HG03520 (cell line): ENCODE measurements at regions not wholly inside any gene's neighbourhood (a gene's known extent, or its start where the extent isn't known, plus 50 kb on each side); places are given as distances from the start of the nearest gene placed in this dataset.
"Not testable (repeated sequence)": the region's sequence is repeated elsewhere in the genome, so short reads cannot be mapped to it uniquely, and the experiment has no call there.

Source experiments
- ATAC-seq: cut with Tn5 transposase; IDR thresholded peaks from one replicate; pipeline ENCODE4 v1.9.1; 2021; ENCODE audit warnings: mild to moderate bottlenecking, moderate library complexity; ENCODE audit not compliant: unreplicated experiment

DNA sequence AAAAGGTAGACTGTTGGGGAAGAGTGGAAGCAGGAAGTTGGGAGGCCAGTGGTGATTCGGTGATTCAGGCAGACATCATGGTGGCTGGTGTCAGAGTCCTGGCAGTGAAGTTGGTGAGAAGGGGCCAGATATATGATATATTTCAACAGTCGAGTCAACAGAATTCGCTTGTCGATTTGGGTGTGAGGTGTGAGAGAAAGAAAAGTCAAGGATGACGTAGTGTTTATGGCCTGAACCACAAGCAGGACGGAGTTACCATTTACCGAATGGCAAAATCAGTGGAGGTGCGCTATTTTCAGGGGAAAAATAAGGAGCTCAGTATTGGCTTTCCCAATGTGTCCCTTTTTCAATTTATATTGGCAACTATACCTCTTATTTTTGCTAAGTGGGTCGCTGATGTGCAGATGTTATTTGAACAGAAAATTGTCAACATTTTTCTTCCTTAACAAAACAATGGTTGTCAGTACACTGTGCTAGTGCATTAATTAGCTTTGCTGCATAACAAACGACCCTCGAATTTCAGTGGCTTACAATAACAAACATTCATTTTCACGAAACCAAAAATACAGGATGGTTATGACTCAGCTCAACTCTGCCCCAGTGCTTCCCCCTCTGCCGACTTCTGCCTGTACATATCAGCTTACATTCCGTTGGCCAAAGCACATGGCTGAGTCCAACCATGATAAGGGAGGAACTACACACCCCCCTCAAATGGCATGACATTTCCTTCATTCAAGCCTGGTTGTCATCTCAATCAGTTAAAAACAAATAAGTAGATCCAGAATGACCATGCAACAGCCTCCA is 255.0 kb upstream of the ZFP64 start:
- ATAC-seq: no peak

DNA sequence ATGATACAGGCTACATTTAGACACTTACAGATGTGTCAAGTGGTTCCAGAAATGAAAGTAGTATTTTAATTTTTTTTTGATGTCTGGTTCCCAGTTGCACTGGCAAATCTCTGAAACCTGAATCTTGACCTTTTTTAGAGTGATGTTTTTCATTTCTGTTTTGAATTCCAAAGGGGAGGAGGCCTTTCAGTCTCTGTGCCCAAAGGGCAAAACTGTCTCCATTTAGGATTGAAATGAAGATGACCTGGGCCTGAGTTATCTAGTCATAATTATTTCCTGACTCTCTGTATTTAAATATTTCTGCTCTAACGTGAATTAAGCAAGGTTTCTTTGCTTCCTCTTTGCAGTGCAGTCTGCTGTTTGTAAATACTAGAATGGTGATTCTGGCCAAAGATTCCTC is 252.9 kb upstream of the ZFP64 start:
- no peak for ATAC-seq

DNA sequence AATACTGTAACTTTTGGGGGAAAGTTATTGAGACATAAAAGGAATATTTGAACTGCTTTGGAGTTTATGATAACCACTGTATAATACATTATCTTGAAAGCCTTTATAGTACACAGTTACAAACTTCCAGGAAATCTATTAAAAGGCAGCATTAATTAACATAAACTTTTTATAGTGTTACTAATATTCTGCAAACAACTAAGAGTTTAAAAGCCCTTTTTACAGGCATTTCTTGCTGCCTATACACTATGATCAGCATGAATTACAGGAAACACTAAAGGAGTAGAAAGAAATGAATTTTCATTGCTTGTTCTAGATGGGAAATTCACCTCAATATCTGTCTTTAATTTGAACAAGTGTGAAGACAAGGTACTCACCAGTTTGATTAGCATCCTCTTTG is 252.3 kb upstream of the ZFP64 start:
- ATAC-seq: no peak

DNA sequence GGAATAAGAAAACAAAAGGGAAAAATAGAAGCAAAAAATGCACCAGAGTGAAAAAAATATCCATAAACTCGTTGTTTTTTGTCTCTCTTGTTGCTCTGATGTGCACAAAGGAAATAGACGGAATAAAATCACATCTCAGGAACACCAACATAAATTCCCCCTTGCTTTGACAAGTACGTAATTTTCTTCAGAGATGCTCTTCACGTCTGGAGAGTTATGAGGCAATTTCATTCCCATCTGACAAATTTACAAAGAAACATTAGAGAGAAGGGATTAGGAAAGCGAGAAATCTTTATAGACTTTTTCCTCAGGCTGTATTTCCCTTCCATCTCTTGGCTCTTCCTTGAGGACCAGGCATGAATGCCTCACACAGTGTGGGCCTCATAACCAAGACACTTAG is 250.1 kb upstream of the ZFP64 start:
- no peak for ATAC-seq

DNA sequence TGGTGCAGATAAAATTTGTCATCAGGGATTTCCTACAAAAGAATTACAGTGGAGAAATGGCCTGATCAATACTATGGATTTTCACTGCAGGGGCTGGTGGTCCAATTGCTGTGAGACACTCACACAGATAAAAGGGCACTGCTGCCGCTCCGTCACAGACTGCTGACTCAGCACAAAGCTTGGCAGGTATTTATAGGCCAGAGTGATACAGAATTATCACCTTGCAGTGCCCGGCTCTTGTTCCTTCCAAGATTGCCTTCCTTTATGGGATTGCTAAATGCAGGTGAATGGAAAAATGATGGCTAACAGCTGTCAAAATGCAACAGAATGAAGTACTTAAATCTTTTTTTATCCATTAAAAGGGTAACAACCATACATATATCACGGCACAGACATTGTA is 247.8 kb upstream of the ZFP64 start:
- ATAC-seq: no peak

DNA sequence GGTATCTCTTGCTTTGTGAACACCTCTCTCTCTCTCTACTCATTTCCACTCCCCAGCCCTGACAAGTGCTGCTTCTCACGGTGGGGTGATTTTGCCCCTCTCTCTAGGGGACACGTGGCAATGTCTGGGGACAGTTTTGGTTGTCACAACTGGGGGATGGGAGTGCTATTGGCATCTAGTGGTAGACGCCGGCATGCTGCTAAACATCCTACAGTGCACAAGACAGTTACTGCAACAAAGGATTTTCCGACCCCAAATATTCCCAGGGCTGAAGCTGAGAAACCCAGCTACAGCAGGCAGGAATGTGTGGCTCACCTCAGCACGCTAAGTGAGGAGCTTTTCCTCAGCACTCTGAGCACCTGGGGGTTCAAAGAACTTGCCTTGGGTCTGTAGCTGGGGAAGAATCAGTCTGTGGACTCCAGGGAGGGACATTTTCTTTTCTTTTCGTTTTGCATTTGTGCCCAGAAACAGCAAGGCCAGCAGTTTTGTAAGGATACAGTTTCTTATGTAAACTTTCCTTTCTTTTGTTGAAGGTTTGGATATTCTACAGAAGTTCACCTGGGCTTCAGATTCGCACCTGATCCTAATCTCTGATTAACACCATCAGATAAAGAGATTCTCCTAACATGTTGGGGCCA is 246.9 kb upstream of the ZFP64 start:
- ATAC-seq: no peak

DNA sequence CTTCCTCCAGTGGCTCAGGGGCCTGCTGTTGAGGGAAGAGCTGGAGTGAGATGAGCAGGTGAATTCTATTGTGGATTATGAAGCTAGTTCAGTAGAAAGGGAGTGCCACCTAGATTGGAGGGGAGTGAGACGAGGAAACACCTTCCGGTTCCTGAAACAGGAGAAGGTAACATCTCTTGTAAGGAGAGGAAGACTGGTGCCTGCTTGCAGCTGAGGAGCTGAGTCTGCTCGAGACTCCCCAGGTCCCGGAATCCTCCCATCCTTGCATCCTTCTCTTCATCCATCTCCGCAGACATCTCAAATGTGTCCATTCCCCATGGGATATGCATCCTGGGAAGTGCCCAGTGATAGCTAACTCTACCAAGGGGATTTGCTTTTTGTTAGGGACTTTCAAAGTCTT is 242.9 kb upstream of the ZFP64 start:
- no peak for ATAC-seq

DNA sequence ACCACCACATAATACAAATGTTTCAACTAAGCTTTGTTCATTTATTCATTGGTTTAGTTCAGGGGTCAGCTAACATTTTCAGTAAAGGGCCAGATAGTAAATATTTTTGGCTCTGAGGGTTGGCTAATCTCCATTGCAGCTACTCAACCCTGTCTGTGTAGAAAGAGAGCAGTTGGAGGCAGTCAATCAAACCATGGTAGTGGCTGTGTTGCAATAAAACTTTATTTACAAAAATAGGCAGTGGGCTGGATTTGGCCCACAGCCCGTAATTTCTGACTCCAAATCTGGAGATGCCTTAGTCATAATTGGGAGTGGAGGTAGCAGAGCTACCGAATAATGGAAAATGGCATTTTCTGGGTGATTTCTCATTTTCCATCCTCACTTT is 242.5 kb upstream of the ZFP64 start:
- no peak for ATAC-seq

DNA sequence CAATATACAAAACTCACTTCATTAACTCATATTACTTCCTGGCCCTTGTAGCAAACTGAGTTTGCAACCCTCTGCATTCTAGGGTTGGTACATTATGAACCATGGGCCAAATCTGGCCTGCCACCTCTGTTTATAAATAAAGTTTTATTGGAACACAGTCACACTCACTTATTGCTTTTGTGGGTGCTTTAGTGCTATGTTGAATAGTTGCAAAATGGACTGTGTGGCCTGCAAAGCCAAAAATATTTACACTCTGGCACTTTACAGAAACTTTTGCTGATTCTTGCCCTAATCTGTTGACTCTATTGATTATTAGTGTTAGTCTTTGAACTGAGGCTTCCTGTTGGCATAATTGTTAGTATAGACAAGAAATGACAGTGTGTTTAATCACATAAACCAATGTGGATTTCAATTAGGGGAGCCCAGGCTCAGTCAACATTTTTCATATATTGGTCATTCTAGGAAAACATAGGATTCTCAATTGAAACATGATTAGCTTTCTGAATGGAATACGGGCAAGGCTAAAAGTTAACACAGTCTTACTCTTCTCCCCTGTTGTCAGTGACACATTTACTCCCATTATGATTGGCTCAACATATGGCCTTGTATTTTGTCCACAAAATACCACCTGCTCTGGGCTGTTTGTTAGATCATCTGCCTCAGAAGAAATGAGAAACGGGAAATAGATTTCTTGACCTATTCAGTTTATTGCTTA is 241.9 kb upstream of the ZFP64 start:
- ATAC-seq: no peak

DNA sequence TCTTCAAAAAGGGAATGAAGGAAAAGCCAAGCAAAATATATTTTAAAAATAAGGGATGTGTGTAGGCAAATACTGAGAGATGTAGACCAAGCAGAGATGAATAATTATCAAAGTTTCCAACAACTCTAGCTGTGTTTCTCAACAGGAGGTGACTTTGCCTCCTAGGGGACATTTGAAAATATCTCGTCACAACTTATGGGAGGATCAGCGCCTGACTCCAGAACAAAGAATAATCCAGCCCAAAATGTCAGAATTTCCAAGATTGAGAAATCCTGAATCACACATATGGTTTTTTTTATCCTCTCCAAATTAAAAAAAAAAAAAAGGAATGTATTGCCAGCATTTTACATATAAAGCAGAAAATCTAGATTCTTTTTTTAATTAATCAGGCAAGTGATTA is 241.2 kb upstream of the ZFP64 start:
- no peak for ATAC-seq

DNA sequence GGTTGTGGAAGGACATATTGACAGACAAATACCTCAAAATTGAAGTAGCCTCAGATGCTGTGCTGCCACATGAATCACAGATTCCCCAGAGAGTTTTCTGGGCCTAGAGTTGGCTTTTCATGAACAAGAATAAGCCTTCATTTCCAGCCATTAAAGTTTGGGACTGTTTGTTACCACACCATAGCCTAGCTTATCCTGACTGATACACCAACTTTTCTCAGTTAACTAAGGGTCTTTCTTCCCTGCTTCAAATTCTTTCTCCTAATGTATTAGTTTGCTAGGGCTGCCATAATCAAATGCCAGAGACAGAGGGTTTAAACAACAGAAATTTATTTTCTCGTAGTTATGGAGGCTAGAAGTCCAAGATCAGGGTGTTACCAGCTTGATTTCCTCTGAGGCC is 237.4 kb upstream of the ZFP64 start:
- no peak for ATAC-seq

DNA sequence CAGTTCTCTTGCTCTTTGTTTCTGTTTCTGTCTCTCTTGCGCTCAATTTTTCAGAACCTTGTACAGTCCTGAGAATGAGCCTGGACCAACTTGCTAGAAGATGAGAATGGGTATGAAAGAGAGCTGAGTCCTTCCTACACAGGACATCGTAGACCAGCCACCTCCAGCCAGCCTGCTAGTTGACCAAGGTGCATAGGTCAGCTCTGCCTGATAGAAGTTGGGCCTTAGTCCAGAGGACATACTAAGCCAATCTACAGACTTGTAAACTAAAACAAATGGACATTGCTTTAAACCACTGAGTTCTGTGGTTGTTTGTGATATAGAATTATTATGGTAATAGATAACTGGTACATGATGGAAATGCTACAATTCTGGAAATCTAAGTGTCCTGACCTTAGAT is 236.4 kb upstream of the ZFP64 start:
- no peak for ATAC-seq

DNA sequence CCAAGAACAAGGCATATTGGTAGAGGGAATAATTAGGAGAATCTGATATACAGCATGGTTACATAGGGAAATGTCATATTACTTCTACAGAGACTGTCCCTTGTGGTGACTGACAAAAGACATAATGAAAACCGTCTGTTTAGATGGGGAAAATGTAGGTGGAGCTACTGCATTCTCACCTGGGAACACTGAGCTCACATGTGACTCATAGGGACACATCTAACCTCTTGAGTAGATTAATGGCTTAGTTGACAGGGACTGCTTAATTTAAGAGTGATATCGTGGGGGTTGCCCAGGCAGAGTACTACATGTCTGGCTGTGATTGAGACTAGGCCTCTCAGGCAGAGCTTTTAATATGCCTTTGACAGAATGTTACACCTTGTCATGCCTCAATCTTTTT is 235.3 kb upstream of the ZFP64 start:
- ATAC-seq: no peak

DNA sequence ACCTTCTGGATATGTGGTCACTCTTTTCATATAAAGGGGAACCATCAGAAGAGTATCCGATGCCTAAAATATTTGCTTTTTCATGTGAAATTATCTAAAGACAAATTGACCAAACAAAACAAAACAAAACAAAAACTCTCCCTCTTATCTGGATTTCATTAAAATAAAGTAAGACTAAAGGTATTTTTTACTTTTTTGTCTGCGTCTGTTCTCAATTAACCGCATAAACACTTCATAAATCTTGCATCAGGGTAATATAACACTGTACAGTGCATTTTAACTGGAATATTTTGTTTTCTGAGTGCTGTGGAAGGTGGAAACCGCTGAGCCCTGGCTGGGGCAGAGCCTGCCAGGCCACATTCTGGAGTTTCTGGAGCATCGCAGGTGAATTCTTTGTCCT is 234.1 kb upstream of the ZFP64 start:
- no peak for ATAC-seq

DNA sequence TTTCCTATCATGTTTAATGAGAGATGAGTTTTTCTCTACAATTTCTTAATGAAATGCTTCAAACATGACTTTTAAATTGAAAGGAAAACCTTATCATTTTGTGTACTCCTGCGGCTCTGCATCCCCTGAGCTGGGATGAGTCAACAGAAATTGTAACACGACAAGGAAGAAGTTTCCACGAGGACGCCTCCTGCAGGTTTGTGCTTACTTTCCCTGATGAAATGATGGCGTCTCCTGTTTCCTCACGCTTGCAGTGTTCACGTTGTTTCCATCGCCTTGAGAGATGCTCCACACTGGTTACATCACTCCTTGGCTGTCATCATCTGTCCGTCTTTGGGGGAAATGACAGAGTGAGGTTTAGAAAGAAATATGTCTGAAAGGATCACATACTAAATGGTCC is 233.7 kb upstream of the ZFP64 start:
- no peak for ATAC-seq

DNA sequence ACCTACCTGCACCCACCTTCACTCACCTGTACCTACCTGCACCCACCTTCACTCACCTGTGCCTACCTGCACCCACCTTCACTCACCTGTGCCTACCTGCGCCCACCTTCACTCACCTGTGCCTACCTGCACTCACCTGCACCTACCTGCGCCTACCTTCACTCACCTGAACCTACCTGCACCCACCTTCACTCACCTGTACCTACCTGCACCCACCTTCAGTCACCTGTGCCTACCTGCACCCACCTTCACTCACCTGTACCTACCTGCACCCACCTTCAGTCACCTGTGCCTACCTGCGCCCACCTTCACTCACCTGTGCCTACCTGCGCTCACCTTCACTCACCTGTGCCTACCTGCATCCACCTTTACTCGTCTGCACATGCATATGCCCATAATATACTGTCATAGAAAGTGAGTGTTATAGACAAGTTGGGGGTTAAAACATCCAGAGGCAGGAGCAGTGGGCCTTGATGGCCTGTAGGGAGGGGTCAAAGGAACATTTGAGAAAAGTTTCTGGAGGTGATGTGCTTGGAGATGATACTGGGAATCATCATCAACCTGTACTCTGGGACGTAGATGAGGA is 232.9 kb upstream of the ZFP64 start:
- not testable (repeated sequence) for ATAC-seq

DNA sequence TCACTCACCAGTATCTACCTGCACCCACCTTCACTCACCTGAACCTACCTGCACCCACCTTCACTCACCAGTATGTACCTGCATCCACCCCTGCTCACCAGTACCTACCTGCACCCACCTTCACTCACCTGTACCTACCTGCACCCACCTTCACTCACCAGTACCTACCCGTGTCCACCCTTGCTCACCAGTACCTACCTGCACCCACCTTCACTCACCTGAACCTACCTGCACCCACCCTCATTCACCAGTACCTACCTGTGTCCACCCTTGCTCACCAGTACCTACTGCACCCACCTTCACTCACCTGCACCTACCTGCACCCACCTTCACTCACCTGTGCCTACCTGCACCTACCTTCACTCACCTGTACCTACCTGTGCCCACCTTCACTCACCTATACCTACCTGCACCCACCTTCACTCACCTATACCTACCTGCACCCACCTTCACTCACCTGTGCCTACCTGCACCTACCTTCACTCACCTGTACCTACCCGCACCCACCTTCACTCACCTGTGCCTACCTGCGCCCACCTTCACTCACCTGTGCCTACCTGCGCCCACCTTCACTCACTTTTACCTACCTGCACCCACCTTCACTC is 232.1 kb upstream of the ZFP64 start:
- not testable (repeated sequence) for ATAC-seq

DNA sequence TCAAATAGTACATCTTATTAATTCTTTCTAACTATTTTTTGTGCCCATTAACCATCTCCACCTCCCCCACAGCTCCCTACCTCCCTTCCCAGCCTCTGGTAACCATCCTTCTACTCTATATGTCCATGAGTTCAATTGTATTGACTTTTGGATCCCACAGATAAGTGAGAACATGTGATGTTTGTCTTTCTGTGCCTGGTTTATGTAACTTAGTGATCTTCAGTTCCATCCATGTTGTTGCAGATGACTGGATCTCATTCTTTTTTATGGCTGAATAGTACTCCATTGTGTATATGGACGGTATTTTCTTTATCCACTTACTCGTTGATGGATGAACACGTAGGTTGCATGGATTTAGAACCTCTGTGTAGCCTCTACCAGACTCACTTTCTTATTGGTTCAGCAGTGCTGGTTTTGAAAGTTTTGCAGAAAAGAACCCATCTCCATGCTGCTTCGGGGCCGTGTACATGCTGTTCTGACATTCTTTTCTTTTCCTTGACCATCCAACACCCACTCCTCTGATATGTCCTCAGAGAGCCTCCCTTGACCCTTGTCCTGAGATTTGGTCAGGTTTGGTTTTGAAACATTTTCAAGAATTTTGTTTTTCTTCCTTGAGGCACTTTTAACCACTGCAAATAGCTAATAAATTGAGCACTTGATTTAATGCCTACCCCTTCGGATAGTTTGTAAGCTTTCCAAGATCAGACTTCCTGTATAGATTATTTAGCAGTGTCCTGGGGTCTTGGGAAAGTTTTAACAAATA is 231.2 kb upstream of the ZFP64 start:
- no peak for ATAC-seq

DNA sequence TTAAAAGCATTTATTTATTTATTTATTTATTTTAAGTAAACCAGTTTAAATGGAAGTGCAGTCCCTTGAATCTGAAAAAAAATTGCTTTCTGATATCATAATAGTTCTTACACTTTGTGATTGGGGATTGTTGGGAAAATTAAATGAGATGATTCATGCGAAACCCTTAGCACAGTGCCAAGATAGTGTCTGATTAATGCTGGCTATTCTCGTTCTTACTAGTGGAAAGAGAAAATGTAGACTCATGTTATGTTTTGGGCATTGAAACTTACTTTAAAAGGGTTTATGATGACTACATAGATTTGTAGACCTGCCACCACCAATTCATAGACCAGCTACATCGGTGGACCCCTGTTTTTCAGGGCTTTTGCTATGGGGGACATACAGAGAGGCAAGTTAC is 229.2 kb upstream of the ZFP64 start:
- ATAC-seq: no peak

DNA sequence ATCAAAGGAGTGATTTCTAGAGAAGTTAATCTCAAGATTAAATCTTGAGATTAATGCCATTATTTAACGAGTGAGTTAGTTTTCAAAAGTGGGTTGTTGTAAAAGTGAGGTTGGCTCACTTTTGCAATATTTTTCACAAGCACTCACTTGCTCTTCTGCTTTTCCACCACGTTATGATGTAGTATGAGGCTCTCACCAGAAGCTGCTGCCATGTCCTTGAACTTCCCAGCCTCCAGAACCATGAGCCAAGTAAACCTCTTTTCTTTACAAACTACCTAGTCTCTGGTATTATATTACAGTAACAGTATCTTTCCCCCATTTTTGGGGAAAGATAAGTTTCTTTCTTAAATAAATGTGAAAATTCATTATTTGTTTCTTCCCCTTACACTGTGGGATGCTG is 227.6 kb upstream of the ZFP64 start:
- ATAC-seq: no peak

DNA sequence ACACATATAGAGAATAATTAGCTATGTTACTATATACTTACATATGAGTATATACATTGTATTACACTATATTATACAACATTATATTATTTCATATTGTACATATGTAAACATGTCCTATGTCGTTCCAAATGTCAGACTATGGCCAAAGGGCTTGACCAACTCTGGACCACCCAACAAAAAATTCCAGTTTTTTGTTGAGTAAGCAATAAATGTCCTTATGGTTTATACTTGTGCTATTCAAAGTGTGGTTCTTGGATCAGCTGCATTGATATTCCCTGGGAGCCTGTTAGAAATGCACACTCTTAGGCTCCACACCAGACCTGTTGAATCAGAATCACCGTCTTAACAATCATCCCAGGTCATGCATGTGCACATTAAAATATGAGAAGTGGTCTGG is 225.4 kb upstream of the ZFP64 start:
- ATAC-seq: no peak
